IMR-90 (cell line): ENCODE measurements at regions not wholly inside any gene's neighbourhood (a gene's known extent, or its start where the extent isn't known, plus 50 kb on each side); places are given as distances from the start of the nearest gene placed in this dataset.
"Not testable (repeated sequence)": the region's sequence is repeated elsewhere in the genome, so short reads cannot be mapped to it uniquely, and the experiment has no call there.

Experiments used
- ATAC-seq: fragments of 200-7000 bp; cut with Tn5 transposase; 2 replicates; pipeline ENCODE4 v1.9.1; 2020; ENCODE audit warnings: low read depth, mild to moderate bottlenecking, moderate library complexity
- BruUV-seq: library from RNA; stranded (reverse); fragments of 400-500 nt; replicated peaks from 2 replicates; lab custom pipeline; 2021; lab: Mats Ljungman, UMichigan
- CTCF ChIA-PET: fragments of 300-600 bp; formaldehyde crosslinking; extraction: SDS; loops from one replicate; lab custom pipeline; 2021; ENCODE audit warnings: antibody characterized with exemption; lab: Yijun Ruan, JAX
- POLR2A ChIA-PET: fragments of 300-600 bp; sonication (Branson Sonifier 250); formaldehyde crosslinking; loops from one replicate; lab custom pipeline; 2022; ENCODE audit warnings: antibody characterized with exemption; ENCODE audit not compliant: unreplicated experiment; lab: Charles Lee
- DNase-seq: peaks from one replicate; pipeline ENCODE4 v3.0.0; 2013
- H2AFZ ChIP-seq: replicated peaks from 2 replicates; pipeline ENCODE3; 2013; ENCODE audit warnings: low read length, mild to moderate bottlenecking; ENCODE audit not compliant: poor library complexity
- H2AK5ac ChIP-seq: 2 replicates; pipeline ENCODE4 v1.6.1; 2013; ENCODE audit warnings: low read depth, low read length, inconsistent platforms
- H2AK9ac ChIP-seq: replicated peaks from 2 replicates; pipeline ENCODE3; 2013; ENCODE audit warnings: mild to moderate bottlenecking, low read depth, low read length, moderate library complexity; ENCODE audit not compliant: poor library complexity
- H2BK120ac ChIP-seq: 2 replicates; pipeline ENCODE4 v1.6.1; 2013; ENCODE audit warnings: low read depth, low read length, inconsistent platforms
- H2BK15ac ChIP-seq: 3 replicates; pipeline ENCODE4 v1.6.1; 2013; ENCODE audit warnings: low read depth, low read length, inconsistent platforms
- H2BK20ac ChIP-seq: 2 replicates; pipeline ENCODE4 v1.6.1; 2013; ENCODE audit warnings: low read depth, mild to moderate bottlenecking, inconsistent platforms, low read length, moderate library complexity
- H2BK5ac ChIP-seq: 2 replicates; pipeline ENCODE4 v1.6.1; 2013; ENCODE audit warnings: mild to moderate bottlenecking, low read depth, low read length, inconsistent platforms; ENCODE audit not compliant: poor library complexity, severe bottlenecking
- H3K14ac ChIP-seq: replicated peaks from 2 replicates; pipeline ENCODE4 v1.6.1; 2013; ENCODE audit warnings: low read depth, low read length, inconsistent platforms
- H3K18ac ChIP-seq: 2 replicates; pipeline ENCODE4 v1.6.1; 2013; ENCODE audit warnings: low read depth, low read length, control low read depth
- H3K23ac ChIP-seq: 2 replicates; pipeline ENCODE4 v1.6.1; 2013; ENCODE audit warnings: low read depth, low read length, inconsistent platforms
- H3K27ac ChIP-seq: 2 replicates; pipeline ENCODE4 v1.5.1; 2013; ENCODE audit warnings: mild to moderate bottlenecking, control low read depth, low read length; ENCODE audit not compliant: insufficient read depth
- H3K27me3 ChIP-seq: 2 replicates; pipeline ENCODE4 v1.6.1; 2013; ENCODE audit warnings: low read length; ENCODE audit not compliant: control insufficient read depth, insufficient read depth
- H3K36me3 ChIP-seq: 2 replicates; pipeline ENCODE4 v1.6.1; 2013; ENCODE audit warnings: low read length, mixed read lengths; ENCODE audit not compliant: control insufficient read depth, insufficient read depth
- H3K4ac ChIP-seq: 2 replicates; pipeline ENCODE4 v1.6.1; 2013; ENCODE audit warnings: low read depth, low read length, inconsistent platforms
- H3K4me1 ChIP-seq: 2 replicates; pipeline ENCODE4 v1.6.1; 2013; ENCODE audit warnings: low read length, mixed read lengths; ENCODE audit not compliant: control insufficient read depth, insufficient read depth
- H3K4me2 ChIP-seq: 2 replicates; pipeline ENCODE4 v1.6.1; 2013; ENCODE audit warnings: low read depth, mild to moderate bottlenecking, control low read depth, low read length, moderate library complexity
- H3K4me3 ChIP-seq: 2 replicates; pipeline ENCODE4 v1.5.1; 2013; ENCODE audit warnings: low read depth, mild to moderate bottlenecking, control low read depth, low read length, moderate library complexity; ENCODE audit not compliant: insufficient read depth
- H3K56ac ChIP-seq: 2 replicates; pipeline ENCODE4 v1.6.1; 2013; ENCODE audit warnings: low read length, inconsistent platforms; ENCODE audit not compliant: insufficient read depth; ENCODE audit errors: extremely low read depth
- H3K79me1 ChIP-seq, 2 experiments: 2 replicates each; pipeline ENCODE4 v1.6.1; 2013; ENCODE audit warnings: low read length in 2 of 2, inconsistent platforms in 1 of 2, low read depth in 1 of 2
- H3K9ac ChIP-seq: 2 replicates; pipeline ENCODE4 v1.6.1; 2013; ENCODE audit warnings: low read depth, low read length, control low read depth
- H3K9me1 ChIP-seq: 2 replicates; pipeline ENCODE4 v1.6.1; 2013; ENCODE audit warnings: low read length, inconsistent platforms; ENCODE audit not compliant: insufficient read depth
- H3K9me3 ChIP-seq: 2 replicates; pipeline ENCODE4 v1.6.1; 2013; ENCODE audit warnings: low read length; ENCODE audit not compliant: control insufficient read depth, insufficient read depth
- H4K20me1 ChIP-seq: 2 replicates; pipeline ENCODE4 v1.6.1; 2013; ENCODE audit warnings: low read length, inconsistent platforms; ENCODE audit not compliant: insufficient read depth
- H4K5ac ChIP-seq: 2 replicates; pipeline ENCODE4 v1.6.1; 2013; ENCODE audit warnings: mild to moderate bottlenecking, low read depth, low read length, control low read depth
- H4K8ac ChIP-seq, 2 experiments: 2 replicates each; pipeline ENCODE4 v1.6.1; 2013; ENCODE audit warnings: low read depth in 2 of 2, low read length in 2 of 2, control low read depth in 1 of 2, inconsistent platforms in 1 of 2
- H4K91ac ChIP-seq: 2 replicates; pipeline ENCODE4 v1.6.1; 2013; ENCODE audit warnings: low read depth, low read length, inconsistent platforms; ENCODE audit not compliant: insufficient read depth
- MXI1 ChIP-seq: IDR thresholded peaks from 2 replicates; pipeline ENCODE4 v1.6.1; 2012; ENCODE audit warnings: low read depth, mild to moderate bottlenecking, low read length, moderate library complexity, borderline replicate concordance
- WGBS, 2 experiments: methylation state at CpG; one replicate each; pipeline versions ENCODE4 v1.1.5 to v1.1.7; 2013; ENCODE audit warnings: missing lambda C conversion rate in 2 of 2; ENCODE audit not compliant: insufficient read length in 1 of 2; ENCODE audit errors: extremely low coverage in 2 of 2; 5-methylcytosine and 5-hydroxymethylcytosine counted together
- dilution Hi-C: fragments of 300-500 bp; cut with HindIII; formaldehyde crosslinking; loops from one replicate; pipeline ENCODE4 v1.14.3; 2018; ENCODE audit warnings: low sequenced_read_pairs; ENCODE audit not compliant: unreplicated experiment
- in situ Hi-C: fragments of 300-500 bp; cut with MboI; formaldehyde crosslinking; loops from 3 replicates; pipeline ENCODE4 v1.14.3; 2019; ENCODE audit warnings: low sequenced_read_pairs, inconsistent platforms, mixed read lengths
- intact Hi-C: fragments of 100-400 bp; cut with micrococcal nuclease; formaldehyde crosslinking; loops from 2 replicates; pipeline ENCODE4 v1.10.0; 2022

DNA sequence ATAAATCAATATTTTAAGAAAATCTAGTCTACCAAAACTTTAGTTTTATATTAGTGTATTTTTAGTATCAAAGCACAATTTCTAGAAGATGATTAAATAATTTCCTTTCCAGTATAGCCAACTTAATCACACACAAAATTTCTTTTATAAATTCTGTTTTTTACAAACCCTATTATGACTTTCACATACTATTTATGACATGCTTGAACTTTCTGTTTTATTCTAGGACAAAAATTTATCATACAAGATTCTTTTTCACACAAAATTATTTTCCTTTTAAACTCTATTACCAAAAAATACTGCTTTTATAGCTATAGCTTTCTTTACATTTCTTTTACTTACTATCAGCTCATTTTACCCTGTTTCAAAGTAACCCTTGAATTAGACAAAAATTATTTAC lies 149.5 kb downstream of the OR13H1 start:
- H3K9me1 ChIP-seq: no peaks in the 10 kb centered on the region
- in situ Hi-C loops (no loop called here), intact Hi-C loops (no loop called here), dilution Hi-C loops (no loop called here)
- no peak for DNase-seq
- CTCF ChIA-PET: no interaction called here
- ATAC-seq: no peak
- H2AFZ ChIP-seq: no peak overlapping the region
- no peaks in the 10 kb centered on the region for H3K4me1 ChIP-seq
- H3K23ac ChIP-seq: no peak overlapping the region
- H3K36me3 ChIP-seq: no peaks in the 10 kb centered on the region
- no peak overlapping the region for H2BK15ac ChIP-seq
- TF ChIP-seq MXI1: no peak
- no peak overlapping the region for H4K5ac ChIP-seq
- no peaks in the 10 kb centered on the region for H4K20me1 ChIP-seq
- H3K4ac ChIP-seq: no peak overlapping the region
- POLR2A ChIA-PET: no interaction called here
- no peak overlapping the region for H2AK9ac ChIP-seq
- H3K4me2 ChIP-seq: no peak overlapping the region
- no peak overlapping the region for H4K91ac ChIP-seq
- no peak overlapping the region for H3K9ac ChIP-seq
- H2BK120ac ChIP-seq: no peak overlapping the region
- no peak overlapping the region for H2AK5ac ChIP-seq
- no peak overlapping the region for H3K56ac ChIP-seq
- H2BK5ac ChIP-seq: no peak overlapping the region
- no peak overlapping the region for H3K4me3 ChIP-seq
- no peak overlapping the region for H3K14ac ChIP-seq
- H3K27me3 ChIP-seq: no peaks in the 10 kb centered on the region; the same call in none of the 2 replicates
- no peak overlapping the region for H4K8ac ChIP-seq
- H3K27ac ChIP-seq: no peak overlapping the region
- BruUV-seq: no TSS peak
- H3K9me3 ChIP-seq: no peaks in the 10 kb centered on the region; the same call in 1 of the 2 replicates
- no peaks in the 10 kb centered on the region for H3K79me1 ChIP-seq
- no peak overlapping the region for H2BK20ac ChIP-seq
- H3K18ac ChIP-seq: no peak overlapping the region

GRCh38 chrX:131696989-131697388 lies 153.1 kb downstream of the OR13H1 start:
- H4K91ac ChIP-seq, H2BK5ac ChIP-seq, H3K27ac ChIP-seq, H3K9me3 ChIP-seq, H3K4me1 ChIP-seq, H3K9ac ChIP-seq, H2BK15ac ChIP-seq, H2AK9ac ChIP-seq, in situ Hi-C loops, POLR2A ChIA-PET, H2BK120ac ChIP-seq, intact Hi-C loops, H3K79me1 ChIP-seq, H4K8ac ChIP-seq, H2AFZ ChIP-seq, DNase-seq, H3K18ac ChIP-seq, H3K4me3 ChIP-seq, H3K4me2 ChIP-seq, H3K23ac ChIP-seq, H3K36me3 ChIP-seq, H2BK20ac ChIP-seq, H4K5ac ChIP-seq, H3K4ac ChIP-seq, dilution Hi-C loops, BruUV-seq, H2AK5ac ChIP-seq, H3K9me1 ChIP-seq, H3K27me3 ChIP-seq, ATAC-seq, CTCF ChIA-PET, H4K20me1 ChIP-seq, H3K56ac ChIP-seq, H3K14ac ChIP-seq: not testable (repeated sequence)
- no CpG with 5 or more reads among the region's 3 CpGs for WGBS, 2 experiments
